ENCODE measurements at regions not wholly inside any gene's neighbourhood (a gene's known extent, or its start where the extent isn't known, plus 50 kb on each side); places are given as distances from the start of the nearest gene placed in this dataset.
"Not testable (repeated sequence)": the region's sequence is repeated elsewhere in the genome, so short reads cannot be mapped to it uniquely, and the experiment has no call there.

DNA sequence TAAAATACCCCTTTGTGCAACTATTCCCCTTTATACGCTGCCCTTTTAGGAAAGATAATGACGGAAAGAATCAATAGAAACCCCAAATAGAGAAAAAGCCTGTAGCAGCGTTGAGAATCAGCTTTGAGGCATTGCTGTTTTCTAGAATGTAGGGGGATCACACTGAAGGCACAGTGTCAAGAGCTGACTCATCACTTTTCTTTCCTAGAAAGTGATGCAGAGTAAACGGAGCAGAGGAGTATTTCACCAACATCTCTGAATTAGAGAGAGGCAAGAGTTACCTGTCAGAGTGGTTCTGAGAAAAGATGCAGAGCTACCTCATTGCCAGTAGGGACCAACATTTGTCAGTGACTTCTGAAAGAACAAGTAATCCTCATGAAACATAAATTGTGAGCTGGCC is 269.8 kb upstream of the TMC3 start:
- DNase-seq, result no peak
- Histone ChIP-seq H2BK120ac (ENCODE audit: insufficient read depth, low read length, poor library complexity) (no peak overlapping the region), H3K4me1 (ENCODE audit: control insufficient read depth in 1 of 2, insufficient read depth in 2 of 2, low read length in 2 of 2) (no peaks in the 10 kb centered on the region), H3K79me1 (ENCODE audit: low read length) (no peaks in the 10 kb centered on the region), H3K27me3 (ENCODE audit: insufficient read depth, low read length) (no peaks in the 10 kb centered on the region), H4K91ac (ENCODE audit: low read depth, low read length) (no peak overlapping the region), H2AFZ (ENCODE audit: insufficient read depth, low read length, poor library complexity) (no peak overlapping the region), H2BK5ac (ENCODE audit: low read depth, low read length, poor library complexity) (no peak overlapping the region), H4K12ac (ENCODE audit: low read depth, low read length) (no peak overlapping the region), H2AK5ac (ENCODE audit: low read length) (no peak overlapping the region), H3K23ac (ENCODE audit: low read length) (no peak overlapping the region), H3K36me3 (ENCODE audit: control insufficient read depth in 1 of 2, insufficient read depth in 2 of 2, low read length in 2 of 2) (no peaks in the 10 kb centered on the region), H3K14ac (ENCODE audit: low read length) (no peak overlapping the region), H3K27ac (ENCODE audit: low read depth, low read length) (no peak overlapping the region), H3K79me2 (ENCODE audit: control insufficient read depth, insufficient read depth, low read length, poor library complexity) (no peaks in the 10 kb centered on the region), H3K4me2 (ENCODE audit: low read length) (no peak overlapping the region), H3K4ac (ENCODE audit: low read depth, low read length) (no peak overlapping the region), H3K9me3 (ENCODE audit: insufficient read depth, low read depth, low read length) (peaks cover 3% of the 10 kb centered on the region), H2BK12ac (ENCODE audit: low read length) (no peak overlapping the region), H3K18ac (ENCODE audit: low read length) (no peak overlapping the region), H4K8ac (ENCODE audit: low read depth, low read length) (no peak overlapping the region), H3K9ac (ENCODE audit: low read length) (no peak overlapping the region), H3K4me3 (ENCODE audit: low read depth, low read length) (no peak overlapping the region)
- WGBS (ENCODE audit: extremely low coverage, insufficient coverage, insufficient read length), result no CpG with 5 or more reads among the region's 4 CpGs

GRCh38 chr15:81642451-81642990 is 268.5 kb upstream of the TMC3 start:
- H4K12ac ChIP-seq (ENCODE audit: low read depth, low read length), result no peak overlapping the region
- H3K23ac ChIP-seq (ENCODE audit: low read length), result no peak overlapping the region
- H3K9me3 ChIP-seq (ENCODE audit: insufficient read depth, low read depth, low read length), result peaks cover 3% of the 10 kb centered on the region
- no CpG with 5 or more reads among the region's 4 CpGs for WGBS (ENCODE audit: extremely low coverage, insufficient coverage, insufficient read length)
- no peak overlapping the region for H3K14ac ChIP-seq (ENCODE audit: low read length)
- H3K18ac ChIP-seq (ENCODE audit: low read length), result no peak overlapping the region
- H3K79me1 ChIP-seq (ENCODE audit: low read length), result no peaks in the 10 kb centered on the region
- no peak overlapping the region for H2BK5ac ChIP-seq (ENCODE audit: low read depth, low read length, poor library complexity)
- no peak overlapping the region for H2AFZ ChIP-seq (ENCODE audit: insufficient read depth, low read length, poor library complexity)
- H3K4ac ChIP-seq (ENCODE audit: low read depth, low read length), result no peak overlapping the region
- H3K27me3 ChIP-seq (ENCODE audit: insufficient read depth, low read length), result no peaks in the 10 kb centered on the region
- H2BK12ac ChIP-seq (ENCODE audit: low read length), result no peak overlapping the region
- no peaks in the 10 kb centered on the region for H3K4me1 ChIP-seq (ENCODE audit: control insufficient read depth in 1 of 2, insufficient read depth in 2 of 2, low read length in 2 of 2)
- H3K79me2 ChIP-seq (ENCODE audit: control insufficient read depth, insufficient read depth, low read length, poor library complexity), result no peaks in the 10 kb centered on the region
- no peaks in the 10 kb centered on the region for H3K36me3 ChIP-seq (ENCODE audit: control insufficient read depth in 1 of 2, insufficient read depth in 2 of 2, low read length in 2 of 2)
- no peak overlapping the region for H2AK5ac ChIP-seq (ENCODE audit: low read length)
- no peak for DNase-seq
- no peak overlapping the region for H3K9ac ChIP-seq (ENCODE audit: low read length)
- H3K4me2 ChIP-seq (ENCODE audit: low read length), result no peak overlapping the region
- H4K8ac ChIP-seq (ENCODE audit: low read depth, low read length), result no peak overlapping the region
- no peak overlapping the region for H3K27ac ChIP-seq (ENCODE audit: low read depth, low read length)
- H4K91ac ChIP-seq (ENCODE audit: low read depth, low read length), result no peak overlapping the region
- H2BK120ac ChIP-seq (ENCODE audit: insufficient read depth, low read length, poor library complexity), result no peak overlapping the region
- H3K4me3 ChIP-seq (ENCODE audit: low read depth, low read length), result no peak overlapping the region

DNA sequence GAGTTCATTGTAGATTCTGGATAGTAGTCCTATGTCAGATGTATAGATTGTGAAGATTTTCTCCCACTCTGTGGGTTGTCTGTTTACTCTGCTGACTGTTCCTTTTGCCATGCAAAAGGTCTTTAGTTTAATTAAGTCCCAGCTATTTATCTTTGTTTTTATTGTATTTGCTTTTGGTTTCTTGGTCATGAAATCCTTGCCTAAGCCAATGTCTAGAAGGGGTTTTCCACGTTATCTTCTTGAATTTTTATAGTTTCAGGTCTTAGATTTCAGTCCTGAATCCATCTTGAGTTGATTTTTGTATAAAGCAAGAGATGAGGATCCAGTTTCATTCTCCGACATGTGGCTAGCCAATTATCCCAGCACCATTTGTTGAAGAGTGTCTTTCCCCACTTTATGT is 262.1 kb upstream of the TMC3 start:
- H3K27ac ChIP-seq (ENCODE audit: low read depth, low read length); H2BK12ac ChIP-seq (ENCODE audit: low read length); DNase-seq; H4K8ac ChIP-seq (ENCODE audit: low read depth, low read length); H3K36me3 ChIP-seq (ENCODE audit: control insufficient read depth in 1 of 2, insufficient read depth in 2 of 2, low read length in 2 of 2); H2AFZ ChIP-seq (ENCODE audit: insufficient read depth, low read length, poor library complexity); H3K9ac ChIP-seq (ENCODE audit: low read length); H3K9me3 ChIP-seq (ENCODE audit: insufficient read depth, low read depth, low read length); H2BK120ac ChIP-seq (ENCODE audit: insufficient read depth, low read length, poor library complexity); H3K4me2 ChIP-seq (ENCODE audit: low read length); H4K91ac ChIP-seq (ENCODE audit: low read depth, low read length); H4K12ac ChIP-seq (ENCODE audit: low read depth, low read length); H3K4ac ChIP-seq (ENCODE audit: low read depth, low read length); H2AK5ac ChIP-seq (ENCODE audit: low read length); H3K23ac ChIP-seq (ENCODE audit: low read length); H3K4me3 ChIP-seq (ENCODE audit: low read depth, low read length); H2BK5ac ChIP-seq (ENCODE audit: low read depth, low read length, poor library complexity); H3K4me1 ChIP-seq (ENCODE audit: control insufficient read depth in 1 of 2, insufficient read depth in 2 of 2, low read length in 2 of 2); H3K27me3 ChIP-seq (ENCODE audit: insufficient read depth, low read length); H3K18ac ChIP-seq (ENCODE audit: low read length); H3K79me1 ChIP-seq (ENCODE audit: low read length); H3K79me2 ChIP-seq (ENCODE audit: control insufficient read depth, insufficient read depth, low read length, poor library complexity); H3K14ac ChIP-seq (ENCODE audit: low read length): not testable (repeated sequence)
- no CpG with 5 or more reads among the region's 2 CpGs for WGBS (ENCODE audit: extremely low coverage, insufficient coverage, insufficient read length)

DNA sequence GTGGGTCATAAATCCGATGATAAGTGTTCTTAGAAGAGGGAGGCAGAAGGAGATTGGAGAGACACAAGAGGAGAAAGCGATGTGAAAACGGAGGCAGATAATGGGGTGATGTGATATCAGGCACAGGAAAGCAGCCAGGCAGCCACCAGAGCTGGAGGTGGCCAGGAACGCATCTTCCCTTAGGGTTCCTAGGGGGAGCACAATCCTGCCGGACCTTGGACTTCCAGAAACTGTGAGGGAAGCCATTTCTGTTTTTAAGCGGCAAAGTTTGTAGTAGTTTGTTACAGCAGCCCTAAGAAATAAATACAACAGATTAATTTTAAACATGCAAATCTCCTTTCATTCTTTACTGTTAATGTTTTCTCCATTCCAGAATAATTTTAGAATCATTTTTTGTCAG is 259.9 kb upstream of the TMC3 start:
- no peak overlapping the region for H2BK5ac ChIP-seq (ENCODE audit: low read depth, low read length, poor library complexity)
- H3K4ac ChIP-seq (ENCODE audit: low read depth, low read length), result no peak overlapping the region
- H3K4me1 ChIP-seq (ENCODE audit: control insufficient read depth in 1 of 2, insufficient read depth in 2 of 2, low read length in 2 of 2), result no peaks in the 10 kb centered on the region
- H3K9me3 ChIP-seq (ENCODE audit: insufficient read depth, low read depth, low read length), result peaks cover 1% of the 10 kb centered on the region
- no peak overlapping the region for H2AFZ ChIP-seq (ENCODE audit: insufficient read depth, low read length, poor library complexity)
- H3K18ac ChIP-seq (ENCODE audit: low read length), result no peak overlapping the region
- H3K79me1 ChIP-seq (ENCODE audit: low read length), result no peaks in the 10 kb centered on the region
- no peaks in the 10 kb centered on the region for H3K36me3 ChIP-seq (ENCODE audit: control insufficient read depth in 1 of 2, insufficient read depth in 2 of 2, low read length in 2 of 2)
- no peak overlapping the region for H3K23ac ChIP-seq (ENCODE audit: low read length)
- WGBS (ENCODE audit: extremely low coverage, insufficient coverage, insufficient read length), result no CpG with 5 or more reads among the region's 6 CpGs
- no peak overlapping the region for H3K9ac ChIP-seq (ENCODE audit: low read length)
- no peak overlapping the region for H4K12ac ChIP-seq (ENCODE audit: low read depth, low read length)
- DNase-seq, result no peak
- H3K14ac ChIP-seq (ENCODE audit: low read length), result no peak overlapping the region
- no peak overlapping the region for H3K4me2 ChIP-seq (ENCODE audit: low read length)
- H3K4me3 ChIP-seq (ENCODE audit: low read depth, low read length), result no peak overlapping the region
- no peak overlapping the region for H2BK120ac ChIP-seq (ENCODE audit: insufficient read depth, low read length, poor library complexity)
- no peak overlapping the region for H4K91ac ChIP-seq (ENCODE audit: low read depth, low read length)
- no peak overlapping the region for H2AK5ac ChIP-seq (ENCODE audit: low read length)
- no peak overlapping the region for H3K27ac ChIP-seq (ENCODE audit: low read depth, low read length)
- H3K79me2 ChIP-seq (ENCODE audit: control insufficient read depth, insufficient read depth, low read length, poor library complexity), result no peaks in the 10 kb centered on the region
- no peaks in the 10 kb centered on the region for H3K27me3 ChIP-seq (ENCODE audit: insufficient read depth, low read length)
- H2BK12ac ChIP-seq (ENCODE audit: low read length), result no peak overlapping the region
- no peak overlapping the region for H4K8ac ChIP-seq (ENCODE audit: low read depth, low read length)
